SK-N-MC (cell line): ENCODE measurements at regions not wholly inside any gene's neighbourhood (a gene's known extent, or its start where the extent isn't known, plus 50 kb on each side); places are given as distances from the start of the nearest gene placed in this dataset.

ENCODE experiments used
- EZH2 ChIP-seq: fragments of 200-600 bp; sonication (generic); IDR thresholded peaks from one replicate; pipeline ENCODE4 v1.6.1; 2017; ENCODE audit warnings: antibody characterized with exemption
- POLR2AphosphoS5 ChIP-seq: IDR thresholded peaks from 2 replicates; pipeline ENCODE4 v1.6.1; 2012; ENCODE audit warnings: mild to moderate bottlenecking, low read depth, low read length, borderline replicate concordance

DNA sequence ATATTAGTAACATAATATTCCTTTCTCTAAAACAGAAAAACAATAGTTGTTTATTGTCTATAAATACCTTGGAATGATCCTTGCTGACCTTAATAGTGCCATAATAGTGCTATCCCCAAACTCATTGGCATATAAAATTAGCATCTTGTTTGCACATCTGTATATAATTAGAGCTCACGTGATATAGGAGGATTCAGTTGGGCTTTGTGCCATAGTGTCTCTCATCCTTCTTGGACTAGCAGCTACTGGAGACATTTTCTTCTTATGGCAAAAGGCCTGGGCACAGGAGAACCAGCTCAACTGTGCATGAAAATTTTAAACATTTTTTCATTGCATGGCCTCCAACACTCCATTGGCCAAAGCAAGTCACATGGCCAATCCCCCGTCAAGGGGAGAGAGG, 342.5 kb downstream of the SPATA31D1 start:
- TF ChIP-seq POLR2AphosphoS5 = no peak
- TF ChIP-seq EZH2 = no peak
